Trophoblast cell (in vitro differentiated cells and primary cell): ENCODE measurements at regions not wholly inside any gene's neighbourhood (a gene's known extent, or its start where the extent isn't known, plus 50 kb on each side); places are given as distances from the start of the nearest gene placed in this dataset.
"Not testable (repeated sequence)": the region's sequence is repeated elsewhere in the genome, so short reads cannot be mapped to it uniquely, and the experiment has no call there.

ENCODE experiments used
- DNase-seq, 2 donors: peaks; one replicate each; pipeline ENCODE4 v3.0.0-alpha.2; 2016
- H2AFZ ChIP-seq: 2 replicates; pipeline ENCODE4 v1.6.1; 2013; ENCODE audit warnings: low read length, moderate library complexity, mild to moderate bottlenecking; ENCODE audit not compliant: insufficient read depth, poor library complexity
- H2AK5ac ChIP-seq: 2 replicates; pipeline ENCODE4 v1.6.1; 2013; ENCODE audit warnings: mild to moderate bottlenecking, low read length
- H2BK120ac ChIP-seq: 2 replicates; pipeline ENCODE4 v1.6.1; 2013; ENCODE audit warnings: low read length, mild to moderate bottlenecking, moderate library complexity; ENCODE audit not compliant: insufficient read depth, poor library complexity
- H2BK12ac ChIP-seq: 2 replicates; pipeline ENCODE4 v1.6.1; 2013; ENCODE audit warnings: mild to moderate bottlenecking, low read length, moderate library complexity
- H2BK5ac ChIP-seq: 2 replicates; pipeline ENCODE4 v1.6.1; 2013; ENCODE audit warnings: low read length, low read depth, moderate library complexity, mild to moderate bottlenecking; ENCODE audit not compliant: poor library complexity
- H3K14ac ChIP-seq: 2 replicates; pipeline ENCODE4 v1.6.1; 2013; ENCODE audit warnings: mild to moderate bottlenecking, low read length
- H3K18ac ChIP-seq: 2 replicates; pipeline ENCODE4 v1.6.1; 2013; ENCODE audit warnings: mild to moderate bottlenecking, low read length
- H3K23ac ChIP-seq: 2 replicates; pipeline ENCODE4 v1.6.1; 2013; ENCODE audit warnings: low read length
- H3K27ac ChIP-seq: 2 replicates; pipeline ENCODE4 v1.5.1; 2013; ENCODE audit warnings: low read depth, mild to moderate bottlenecking, inconsistent platforms, low read length, moderate library complexity
- H3K27me3 ChIP-seq: 2 replicates; pipeline ENCODE4 v1.6.1; 2013; ENCODE audit warnings: inconsistent platforms, mild to moderate bottlenecking, low read length, moderate library complexity; ENCODE audit not compliant: insufficient read depth
- H3K36me3 ChIP-seq, 2 experiments: 1 replicate in 1 of 2; 2 replicates in 1 of 2; pipeline ENCODE4 v1.6.1; 2013; ENCODE audit warnings: low read length in 2 of 2, mild to moderate bottlenecking in 2 of 2, moderate library complexity in 1 of 2; ENCODE audit not compliant: insufficient read depth in 2 of 2, control insufficient read depth in 1 of 2
- H3K4ac ChIP-seq: 2 replicates; pipeline ENCODE4 v1.6.1; 2013; ENCODE audit warnings: low read depth, mild to moderate bottlenecking, low read length, moderate library complexity
- H3K4me1 ChIP-seq, 2 experiments: 1 replicate in 1 of 2; 2 replicates in 1 of 2; pipeline ENCODE4 v1.6.1; 2013; ENCODE audit warnings: low read length in 2 of 2, mild to moderate bottlenecking in 2 of 2, moderate library complexity in 1 of 2; ENCODE audit not compliant: insufficient read depth in 2 of 2, control insufficient read depth in 1 of 2
- H3K4me2 ChIP-seq: 2 replicates; pipeline ENCODE4 v1.6.1; 2013; ENCODE audit warnings: inconsistent platforms, mild to moderate bottlenecking, low read length, moderate library complexity
- H3K4me3 ChIP-seq: 2 replicates; pipeline ENCODE4 v1.5.1; 2013; ENCODE audit warnings: mild to moderate bottlenecking, low read depth, low read length, inconsistent platforms
- H3K79me1 ChIP-seq: one replicate; pipeline ENCODE4 v1.6.1; 2013; ENCODE audit warnings: low read length
- H3K79me2 ChIP-seq: 2 replicates; pipeline ENCODE4 v1.6.1; 2013; ENCODE audit warnings: low read length, mild to moderate bottlenecking; ENCODE audit not compliant: control insufficient read depth, insufficient read depth, poor library complexity
- H3K9ac ChIP-seq: 2 replicates; pipeline ENCODE4 v1.6.1; 2013; ENCODE audit warnings: mild to moderate bottlenecking, low read length
- H3K9me3 ChIP-seq: 2 replicates; pipeline ENCODE4 v1.6.1; 2013; ENCODE audit warnings: low read depth, mild to moderate bottlenecking, control low read depth, inconsistent platforms, low read length; ENCODE audit not compliant: insufficient read depth
- H4K12ac ChIP-seq: 2 replicates; pipeline ENCODE4 v1.6.1; 2013; ENCODE audit warnings: low read depth, mild to moderate bottlenecking, low read length, moderate library complexity
- H4K8ac ChIP-seq: 2 replicates; pipeline ENCODE4 v1.6.1; 2013; ENCODE audit warnings: low read depth, mild to moderate bottlenecking, low read length, moderate library complexity
- H4K91ac ChIP-seq: one replicate; pipeline ENCODE4 v1.6.1; 2013; ENCODE audit warnings: low read depth, mild to moderate bottlenecking, low read length, moderate library complexity
- WGBS: extraction: QIAGEN DNeasy Blood & Tissue Kit; methylation state at CpG from one replicate; pipeline ENCODE4 v1.1.7; 2013; ENCODE audit warnings: missing lambda C conversion rate; ENCODE audit not compliant: insufficient read length, insufficient coverage; ENCODE audit errors: extremely low coverage; 5-methylcytosine and 5-hydroxymethylcytosine counted together

DNA sequence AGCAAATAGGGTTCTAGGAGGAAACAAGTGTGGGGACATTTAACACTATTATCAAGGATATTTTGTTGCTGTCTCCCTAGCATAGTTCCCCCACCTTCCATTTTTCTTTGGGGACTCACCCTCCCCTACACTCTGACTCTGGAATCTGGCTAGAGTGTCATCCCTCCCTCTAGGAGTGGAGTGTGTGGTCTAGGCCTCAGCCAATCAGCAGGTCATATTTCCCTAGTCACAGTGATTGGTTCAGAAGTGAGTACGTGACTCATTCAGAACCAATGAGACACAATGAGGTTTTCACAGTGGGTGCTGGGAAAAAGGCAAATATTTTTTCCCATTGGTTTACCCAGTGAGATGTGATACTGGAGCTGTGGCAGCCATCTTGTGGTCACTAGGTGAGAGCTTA lies 234.4 kb downstream of the SHQ1 start:
- Histone ChIP-seq H3K23ac (no peak overlapping the region), H3K18ac (no peak overlapping the region), H3K4me1 (no peaks in the 10 kb centered on the region), H3K27ac (no peak overlapping the region), H4K91ac (no peak overlapping the region), H3K9ac (no peak overlapping the region), H3K79me1 (no peaks in the 10 kb centered on the region), H3K4ac (no peak overlapping the region), H3K14ac (no peak overlapping the region), H2BK5ac (no peak overlapping the region), H2AK5ac (no peak overlapping the region), H3K79me2 (no peaks in the 10 kb centered on the region), H3K27me3 (peaks cover 3% of the 10 kb centered on the region), H3K9me3 (peaks cover 3% of the 10 kb centered on the region), H2BK120ac (no peak overlapping the region), H4K8ac (no peak overlapping the region), H2AFZ (no peak overlapping the region), H3K36me3 (no peaks in the 10 kb centered on the region), H4K12ac (no peak overlapping the region), H3K4me3 (no peak overlapping the region), H2BK12ac (no peak overlapping the region), H3K4me2 (no peak overlapping the region)
- no peak for DNase-seq
- WGBS, result no CpG with 5 or more reads among the region's 1 CpG

GRCh38 chr3:72609114-72609513 lies 239.1 kb downstream of the SHQ1 start:
- H3K4me1 ChIP-seq, H3K4me3 ChIP-seq, H4K91ac ChIP-seq, H3K14ac ChIP-seq, H3K23ac ChIP-seq, H3K79me2 ChIP-seq, H2BK12ac ChIP-seq, H3K4me2 ChIP-seq, H3K9ac ChIP-seq, H3K27ac ChIP-seq, H4K8ac ChIP-seq, H2AFZ ChIP-seq, H2BK120ac ChIP-seq, H3K27me3 ChIP-seq, H3K79me1 ChIP-seq, H2AK5ac ChIP-seq, H3K36me3 ChIP-seq, H3K9me3 ChIP-seq, H4K12ac ChIP-seq, H3K4ac ChIP-seq, DNase-seq, H2BK5ac ChIP-seq, H3K18ac ChIP-seq: not testable (repeated sequence)
- no CpG with 5 or more reads among the region's 5 CpGs for WGBS

DNA sequence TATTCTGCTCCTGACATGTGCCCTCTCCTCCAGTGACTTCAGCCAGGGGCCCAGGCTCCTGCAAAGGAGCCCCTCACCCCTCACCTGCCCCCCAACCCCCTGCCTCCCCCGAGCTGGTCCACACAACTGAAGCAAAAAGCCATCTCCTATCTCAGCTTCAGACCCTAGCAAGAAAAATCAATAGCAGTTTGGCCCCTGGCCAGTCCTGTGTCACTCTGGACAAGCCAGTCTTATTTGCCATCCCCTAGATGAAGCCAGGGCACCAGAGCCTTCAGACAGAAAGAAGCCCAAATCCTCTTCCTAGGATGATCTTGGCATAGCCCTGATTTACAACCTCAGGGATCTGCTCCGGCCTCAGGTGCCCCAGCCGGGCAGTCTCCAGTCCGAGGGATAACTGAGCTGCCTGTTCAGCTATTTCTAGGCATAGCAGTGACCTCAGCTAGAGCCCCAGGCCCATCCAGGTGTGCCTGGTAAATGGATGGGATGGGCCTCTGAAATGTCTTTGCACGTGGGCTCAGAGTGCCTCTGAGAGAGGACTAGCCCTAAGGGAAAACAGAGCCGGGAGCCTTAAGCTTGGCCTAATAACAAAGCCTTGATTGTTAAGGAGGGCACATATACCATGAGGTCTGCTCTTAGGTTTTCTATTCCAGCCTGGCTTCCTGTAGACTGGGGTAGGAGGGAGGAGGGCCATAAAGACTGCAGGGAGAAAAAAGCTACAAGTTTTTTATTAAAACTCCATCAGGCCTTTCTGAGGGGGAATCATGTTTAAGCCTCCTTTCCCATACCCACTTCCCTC lies 242.0 kb downstream of the SHQ1 start:
- Histone ChIP-seq H3K9ac (no peak overlapping the region), H3K4me3 (no peak overlapping the region), H2BK12ac (no peak overlapping the region), H3K4me2 (no peak overlapping the region), H3K23ac (no peak overlapping the region), H4K8ac (no peak overlapping the region), H3K79me2 (no peaks in the 10 kb centered on the region), H2AFZ (no peak overlapping the region), H2BK5ac (no peak overlapping the region), H3K9me3 (no peaks in the 10 kb centered on the region), H2AK5ac (no peak overlapping the region), H3K14ac (no peak overlapping the region), H3K36me3 (no peaks in the 10 kb centered on the region), H3K4me1 (peaks cover 3% of the 10 kb centered on the region in 2 experiments), H4K12ac (no peak overlapping the region), H3K18ac (no peak overlapping the region), H2BK120ac (no peak overlapping the region), H4K91ac (no peak overlapping the region), H3K27me3 (no peaks in the 10 kb centered on the region), H3K4ac (no peak overlapping the region), H3K79me1 (no peaks in the 10 kb centered on the region), H3K27ac (no peak overlapping the region)
- WGBS, result no CpG with 5 or more reads among the region's 6 CpGs
- no peak for DNase-seq

DNA sequence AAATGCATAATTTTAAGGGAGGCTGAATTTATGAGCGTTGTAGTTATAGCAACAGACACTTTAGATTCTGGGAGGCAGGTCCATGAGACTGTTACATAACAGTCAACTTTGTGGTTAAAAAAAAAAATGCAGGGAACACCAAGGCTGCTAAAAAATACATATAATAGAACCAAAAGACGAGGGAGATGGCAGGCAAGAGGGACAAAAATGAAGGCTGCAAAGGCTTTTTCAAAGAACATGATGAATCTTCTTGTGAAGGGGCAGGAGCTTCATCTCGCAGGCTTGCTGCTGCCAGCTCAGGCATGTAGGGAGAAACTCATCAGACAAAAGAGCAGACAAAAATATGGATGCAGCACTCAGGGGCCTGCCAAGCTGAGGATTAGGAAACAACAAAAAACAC lies 243.9 kb downstream of the SHQ1 start:
- Histone ChIP-seq H3K79me1 (no peaks in the 10 kb centered on the region), H3K9ac (no peak overlapping the region), H3K4me1 (peaks cover 3% of the 10 kb centered on the region in 2 experiments), H2BK120ac (no peak overlapping the region), H3K9me3 (no peaks in the 10 kb centered on the region), H4K12ac (no peak overlapping the region), H3K36me3 (no peaks in the 10 kb centered on the region), H3K27me3 (no peaks in the 10 kb centered on the region), H3K23ac (no peak overlapping the region), H4K8ac (no peak overlapping the region), H2AFZ (no peak overlapping the region), H3K79me2 (no peaks in the 10 kb centered on the region), H3K27ac (no peak overlapping the region), H3K14ac (no peak overlapping the region), H3K4ac (no peak overlapping the region), H3K4me3 (no peak overlapping the region), H3K4me2 (no peak overlapping the region), H2AK5ac (no peak overlapping the region), H2BK12ac (no peak overlapping the region), H4K91ac (no peak overlapping the region), H2BK5ac (no peak overlapping the region), H3K18ac (no peak overlapping the region)
- no peak for DNase-seq
- WGBS, result no CpG with 5 or more reads among the region's 3 CpGs
